ENCODE measurements at regions not wholly inside any gene's neighbourhood (a gene's known extent, or its start where the extent isn't known, plus 50 kb on each side); places are given as distances from the start of the nearest gene placed in this dataset.

GRCh38 chr6:793261-793660 is 100.3 kb upstream of the EXOC2 start:
- TF ChIP-seq EP300 (IDR thresholded peaks at IDR 0.05): no peak
- no peak for TF ChIP-seq POLR2A (IDR thresholded peaks at IDR 0.05)
